GM19452 (cell line): ENCODE measurements at regions not wholly inside any gene's neighbourhood (a gene's known extent, or its start where the extent isn't known, plus 50 kb on each side); places are given as distances from the start of the nearest gene placed in this dataset.
"Not testable (repeated sequence)": the region's sequence is repeated elsewhere in the genome, so short reads cannot be mapped to it uniquely, and the experiment has no call there.

Experiments
- ATAC-seq: cut with Tn5 transposase; IDR thresholded peaks from one replicate; pipeline ENCODE4 v1.9.1; 2021; ENCODE audit not compliant: unreplicated experiment

DNA sequence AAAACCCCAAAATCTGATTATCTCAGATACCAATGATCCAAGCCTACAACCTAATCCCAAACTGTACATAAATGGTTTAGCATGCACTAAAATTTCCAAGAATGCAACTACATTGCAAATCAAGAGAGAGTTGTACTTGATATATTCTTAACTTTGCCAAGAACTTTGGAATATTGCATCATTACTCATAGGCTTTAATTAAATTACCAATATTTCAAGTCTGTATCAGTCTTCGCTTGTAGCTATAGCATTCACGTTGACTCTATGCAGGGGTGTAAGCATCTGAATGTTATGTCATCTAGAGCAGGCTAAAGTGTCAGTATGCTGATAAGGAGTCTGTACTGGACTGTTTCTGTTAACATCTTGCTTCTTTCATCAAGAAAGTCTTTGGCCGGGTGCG is 56.3 kb downstream of the FOXI3 start:
- no peak for ATAC-seq

DNA sequence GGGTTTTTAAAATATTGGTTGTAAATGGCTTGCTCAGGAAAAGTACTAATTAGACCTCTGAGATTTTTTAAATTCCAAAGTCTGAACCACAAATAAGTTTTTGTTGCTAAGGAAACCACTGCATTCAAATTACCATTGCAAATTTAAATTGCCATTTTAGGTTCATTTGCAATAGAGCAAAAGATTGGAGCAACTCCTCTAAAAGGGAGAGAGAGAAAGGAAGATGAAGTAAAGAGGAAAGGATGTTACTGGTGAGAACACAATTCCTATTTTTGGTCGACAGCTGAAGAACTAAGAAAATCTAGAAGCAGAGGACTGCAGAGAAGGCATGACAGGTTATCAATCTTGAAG is 74.9 kb downstream of the FOXI3 start:
- no peak for ATAC-seq

DNA sequence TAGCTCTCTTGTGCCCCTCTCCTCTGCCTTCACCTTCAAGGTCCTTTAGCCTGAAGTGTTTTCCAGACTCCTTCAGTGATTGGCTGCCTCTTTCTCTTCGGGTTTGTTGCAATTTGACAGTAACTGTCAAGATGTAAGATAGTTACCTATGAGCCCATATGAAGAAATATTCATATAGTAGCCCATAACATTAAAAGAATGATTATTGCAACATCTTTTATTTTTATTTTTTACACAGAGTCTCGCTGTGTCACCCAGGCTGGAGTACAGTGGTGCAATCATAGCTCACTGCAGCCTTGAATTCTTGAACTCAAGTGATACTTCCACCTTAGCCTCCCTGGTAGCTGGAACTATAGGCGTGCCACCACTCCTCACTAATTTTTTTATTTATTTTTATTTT is 80.5 kb downstream of the FOXI3 start:
- no peak for ATAC-seq

DNA sequence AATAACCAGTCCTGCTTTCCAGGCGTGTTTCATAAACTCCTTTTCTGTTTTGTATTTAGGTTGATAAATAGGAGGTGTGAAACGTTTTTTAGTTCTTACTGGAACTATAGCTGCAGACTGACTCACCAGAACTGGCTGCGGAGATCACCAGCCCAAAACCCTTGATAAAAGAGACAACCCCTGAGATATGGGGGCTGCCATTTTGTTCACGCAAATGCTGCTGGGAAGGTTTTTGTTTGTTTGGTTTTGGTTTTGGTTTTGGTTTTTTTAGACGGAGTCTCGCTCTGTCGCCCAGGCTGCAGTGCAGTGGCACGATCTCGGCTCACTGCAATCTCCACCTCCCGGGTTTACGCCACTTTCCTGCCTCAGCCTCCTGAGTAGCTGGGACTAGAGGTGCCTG is 87.1 kb downstream of the FOXI3 start:
- not testable (repeated sequence) for ATAC-seq

DNA sequence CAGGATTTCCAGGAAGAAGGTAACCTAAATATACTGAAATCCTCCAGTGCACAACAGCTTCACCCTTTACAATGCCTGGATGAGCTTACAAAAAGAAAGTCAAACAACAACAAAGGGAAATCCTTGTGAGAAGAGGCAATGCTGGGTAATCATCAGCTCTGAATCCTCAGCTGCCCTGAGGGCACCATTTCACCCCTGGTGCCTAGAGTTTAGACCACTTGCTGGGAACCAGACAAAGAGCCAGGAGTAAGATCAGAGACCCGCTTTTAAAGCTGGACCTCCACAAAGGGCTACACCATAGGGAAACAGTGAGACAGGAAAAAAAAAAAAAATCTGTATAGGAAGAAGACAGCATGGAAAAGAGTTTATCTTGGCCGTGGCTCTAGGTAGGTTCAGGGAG is 97.0 kb downstream of the FOXI3 start:
- no peak for ATAC-seq

DNA sequence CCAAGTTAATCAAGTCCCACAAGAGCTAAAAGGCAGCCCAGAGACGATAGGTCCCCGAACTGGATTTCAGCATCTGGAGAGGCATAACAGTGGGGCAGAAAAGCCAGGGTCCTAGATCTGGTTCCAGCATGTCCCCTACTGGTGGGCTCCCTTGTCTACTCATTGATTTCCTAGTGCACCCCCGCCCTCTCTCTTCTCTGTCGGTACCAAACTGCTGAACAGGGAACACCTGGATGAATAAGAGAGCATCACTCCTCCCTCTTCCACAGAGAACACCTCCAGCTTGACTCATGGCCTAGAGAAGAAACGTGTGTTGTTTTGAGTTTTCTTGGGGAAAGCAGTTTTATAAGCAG is 101.3 kb downstream of the FOXI3 start:
- ATAC-seq, result no peak

DNA sequence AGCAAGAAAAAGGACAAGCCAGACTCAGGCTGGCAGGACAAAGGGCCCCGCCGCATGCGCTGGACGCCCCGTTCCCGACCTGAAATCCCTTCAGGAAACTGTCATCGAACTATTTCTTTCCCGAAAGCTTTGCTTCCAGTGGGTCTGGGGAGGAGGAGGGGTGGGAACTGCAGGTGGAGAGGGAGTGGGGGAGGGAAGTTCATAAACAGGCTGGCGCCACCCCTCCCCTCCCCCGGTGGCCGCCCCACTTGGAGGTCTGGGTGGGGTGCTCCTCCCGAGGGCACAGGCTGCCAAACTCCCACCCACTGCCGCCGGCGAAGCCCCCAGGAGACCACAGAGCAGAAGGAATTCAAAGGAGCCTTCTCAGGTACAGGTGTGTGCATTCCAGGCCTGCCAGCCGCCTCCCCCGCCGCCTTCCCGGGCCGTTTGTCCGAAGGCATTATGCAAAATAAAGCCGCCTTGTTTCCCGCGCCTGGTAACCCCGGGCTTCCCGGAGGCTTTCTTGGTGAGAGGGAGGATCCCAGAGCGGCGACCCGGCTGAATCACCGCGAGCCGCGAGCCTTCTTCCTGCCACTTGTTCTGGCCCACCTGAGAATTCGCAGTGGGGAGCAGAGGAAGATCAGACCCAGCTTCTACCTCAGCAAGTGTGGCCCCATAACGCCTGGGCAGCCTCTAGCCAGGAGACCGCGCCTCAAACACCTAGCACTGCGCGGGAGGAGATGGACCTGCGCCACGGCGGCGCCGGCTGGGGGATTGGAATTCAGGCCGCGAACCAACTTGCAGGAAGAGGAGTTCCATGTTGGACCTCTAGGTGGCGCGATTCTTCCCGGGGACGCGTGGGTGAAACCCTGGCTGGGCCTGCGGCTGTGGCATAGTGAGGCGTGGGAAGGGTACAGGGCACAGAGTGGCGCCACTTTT is 101.9 kb downstream of the FOXI3 start:
- ATAC-seq, result peak; percentile 58

DNA sequence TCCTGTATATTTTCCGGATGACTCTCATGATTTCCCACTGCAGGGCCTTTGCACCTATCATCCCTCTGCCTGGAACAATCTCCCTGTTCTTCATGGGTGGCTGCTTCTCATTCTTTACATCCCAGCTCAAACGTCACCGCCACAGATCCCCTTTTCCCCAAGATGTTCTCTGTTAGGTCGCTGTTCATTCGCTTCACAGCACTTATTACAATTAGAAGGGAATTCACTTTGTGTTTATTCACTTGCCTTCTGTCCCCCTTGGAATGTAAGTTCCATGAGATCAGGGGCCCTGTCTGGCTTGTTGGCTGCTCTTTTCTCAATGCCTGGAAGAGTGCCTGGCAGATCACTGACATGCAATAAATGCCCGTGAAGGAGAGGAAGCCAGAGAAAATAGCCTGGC is 106.7 kb downstream of the FOXI3 start:
- no peak for ATAC-seq

DNA sequence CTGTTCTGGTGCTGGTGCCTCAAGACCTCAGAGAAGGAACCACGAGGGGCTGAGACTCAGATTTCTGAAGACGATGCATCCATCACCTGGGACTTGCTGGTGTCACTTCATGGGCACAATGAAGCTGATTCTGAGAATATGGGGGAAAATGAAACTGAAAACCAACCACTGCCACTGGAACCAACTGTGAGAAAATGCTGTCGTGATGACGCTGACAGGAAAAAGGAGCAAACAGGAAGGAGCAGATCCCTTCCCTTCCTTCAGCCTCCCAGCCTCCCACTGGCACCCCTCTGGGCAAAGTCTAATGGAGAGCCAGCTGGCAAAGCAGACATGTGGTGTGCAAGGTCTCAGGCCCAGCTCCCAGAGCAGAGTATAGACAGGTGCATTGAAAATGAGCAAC is 109.7 kb downstream of the FOXI3 start:
- no peak for ATAC-seq

DNA sequence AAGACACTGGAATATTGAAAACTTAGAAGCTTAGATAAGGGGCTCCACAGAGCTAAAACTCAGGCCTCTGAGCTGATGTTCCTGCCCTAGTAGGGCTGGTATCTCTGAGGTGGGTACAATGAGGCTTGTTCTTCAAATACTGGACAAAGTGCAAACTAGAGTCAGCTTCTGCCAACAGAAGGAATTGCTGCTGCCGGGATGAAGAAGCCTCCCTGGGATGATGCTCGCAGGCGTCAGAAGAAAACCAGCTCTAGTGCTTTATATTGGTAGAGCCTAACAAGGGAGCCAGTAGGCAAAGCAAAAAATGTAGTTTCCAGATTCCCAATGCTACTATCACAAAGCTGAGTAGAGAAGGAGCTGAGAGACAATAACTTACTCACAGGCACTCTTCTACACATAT is 118.1 kb downstream of the FOXI3 start:
- ATAC-seq, result no peak

DNA sequence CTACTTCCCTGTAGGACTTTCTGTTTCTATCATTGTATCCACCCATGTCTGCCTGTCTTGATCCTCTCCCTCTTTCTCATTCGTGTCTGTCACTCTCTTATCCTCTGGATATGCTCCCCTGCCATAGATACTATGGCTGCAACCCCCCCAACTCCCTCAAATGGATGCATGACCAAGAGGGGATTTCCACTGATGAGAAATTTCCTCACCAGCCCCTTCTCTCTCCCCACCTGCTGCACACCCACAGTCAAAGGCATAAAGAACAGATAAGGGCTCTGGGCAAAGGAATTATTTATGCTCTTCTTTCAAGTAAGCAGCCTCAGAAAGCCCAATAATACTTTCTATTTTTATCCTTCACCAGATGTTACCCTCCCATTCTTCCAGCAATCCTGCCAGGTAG is 121.3 kb downstream of the FOXI3 start:
- no peak for ATAC-seq

DNA sequence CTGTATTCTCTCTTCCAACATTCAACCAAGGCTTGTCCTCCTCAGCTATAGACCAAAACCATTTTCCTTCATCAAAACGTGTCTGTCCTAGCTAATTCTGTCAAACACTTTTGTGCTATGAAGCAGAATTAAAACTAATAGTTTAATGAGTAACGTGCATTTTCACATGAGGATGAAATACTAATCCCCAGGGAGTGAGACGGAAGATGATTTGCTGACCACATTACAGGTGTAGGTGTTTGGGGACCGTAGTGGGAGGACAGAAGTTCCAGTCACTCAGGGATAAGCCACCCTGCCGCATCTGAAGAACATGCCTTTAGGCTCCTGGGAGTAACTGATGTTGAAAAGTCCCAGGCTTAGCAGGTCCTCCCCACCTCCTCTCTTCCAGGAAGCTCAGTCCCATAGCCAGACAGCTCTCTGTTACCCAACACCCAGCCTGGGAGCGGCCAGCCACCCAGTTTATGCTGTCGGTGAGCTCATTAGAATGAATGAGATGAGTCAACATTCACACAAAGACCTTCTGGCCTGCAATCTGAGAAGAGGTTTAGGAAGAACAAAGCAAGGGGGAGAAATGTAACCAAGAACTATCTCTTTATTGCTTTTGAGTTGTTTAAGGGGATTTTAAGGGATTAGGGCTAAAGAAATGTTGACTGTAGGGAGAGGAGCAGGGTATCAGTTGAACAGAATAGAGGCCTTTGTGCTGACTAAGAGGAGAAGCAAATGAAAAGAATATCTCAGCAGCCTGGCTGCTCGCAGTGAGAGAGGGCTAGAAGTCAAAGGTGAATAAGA is 122.5 kb downstream of the FOXI3 start:
- ATAC-seq, result peak; percentile 79

DNA sequence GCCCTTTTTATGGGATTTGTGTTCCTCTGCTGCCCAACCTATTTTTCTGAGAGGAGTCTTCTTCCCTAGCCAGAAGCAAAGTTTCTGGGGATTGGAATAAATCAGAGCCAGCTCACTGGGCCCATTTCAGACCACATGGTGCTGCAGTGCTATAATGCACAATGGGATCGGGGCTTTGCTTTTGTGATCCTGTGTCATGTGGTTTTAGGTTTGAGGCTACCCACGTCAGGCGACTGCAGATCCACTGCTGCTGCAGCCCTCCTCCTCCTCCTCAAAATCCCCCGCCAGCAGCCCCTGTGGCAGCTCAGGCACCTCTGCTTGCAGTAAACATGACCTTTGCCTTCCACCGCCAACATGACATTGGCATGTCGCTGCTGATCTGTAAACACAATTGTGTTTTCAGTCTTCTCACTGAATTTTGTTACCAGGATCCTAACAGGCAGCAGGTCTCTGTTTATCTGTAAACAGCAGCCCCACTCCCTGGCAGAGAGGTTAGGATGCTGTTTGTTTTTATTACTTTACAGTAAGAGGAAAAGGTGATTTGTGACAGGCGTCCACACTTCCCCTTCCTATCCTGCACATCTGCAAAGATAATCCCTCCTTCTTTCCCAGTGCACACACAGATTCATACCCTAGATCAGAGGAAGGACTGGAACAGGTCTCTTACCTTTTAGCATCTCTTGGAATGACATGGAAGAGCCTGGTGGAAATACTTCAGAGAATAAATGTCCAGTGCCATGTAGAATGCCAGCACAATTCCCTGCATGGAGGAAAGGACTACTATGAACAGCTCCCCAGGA is 130.8 kb downstream of the FOXI3 start:
- no peak for ATAC-seq

DNA sequence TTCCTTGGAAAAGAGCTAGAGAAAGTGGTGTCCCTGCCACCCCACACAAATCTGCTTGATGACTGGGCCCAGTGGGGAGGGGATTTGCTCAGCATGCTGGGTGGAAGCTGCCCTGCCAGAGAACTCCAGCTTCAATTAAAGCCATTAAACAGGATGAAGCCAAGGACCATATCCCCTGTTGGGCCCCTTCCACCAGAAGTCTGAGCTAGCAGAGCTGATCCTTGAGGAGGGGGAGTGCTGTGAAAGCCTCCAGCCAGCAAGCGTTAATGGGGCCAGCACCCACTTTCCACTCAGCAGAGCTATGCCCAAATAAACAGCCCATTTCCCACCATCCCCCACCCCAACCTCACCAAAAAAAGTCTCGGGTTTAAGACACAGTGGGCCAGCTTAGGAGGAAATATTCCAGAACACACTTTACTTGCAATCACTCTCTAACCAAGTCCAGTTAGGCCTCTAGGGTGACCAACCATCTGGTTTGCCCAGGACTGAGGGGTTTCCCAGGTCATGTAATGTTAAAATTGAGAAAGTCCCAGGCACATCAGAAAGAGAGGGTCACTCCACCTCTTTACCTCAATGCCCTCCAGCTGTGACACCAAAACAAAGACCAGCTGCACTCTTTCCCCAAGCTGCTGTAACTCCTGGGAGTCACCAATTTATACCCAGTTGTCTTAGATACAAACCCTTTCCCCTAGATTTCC is 132.3 kb downstream of the FOXI3 start:
- ATAC-seq, result no peak

DNA sequence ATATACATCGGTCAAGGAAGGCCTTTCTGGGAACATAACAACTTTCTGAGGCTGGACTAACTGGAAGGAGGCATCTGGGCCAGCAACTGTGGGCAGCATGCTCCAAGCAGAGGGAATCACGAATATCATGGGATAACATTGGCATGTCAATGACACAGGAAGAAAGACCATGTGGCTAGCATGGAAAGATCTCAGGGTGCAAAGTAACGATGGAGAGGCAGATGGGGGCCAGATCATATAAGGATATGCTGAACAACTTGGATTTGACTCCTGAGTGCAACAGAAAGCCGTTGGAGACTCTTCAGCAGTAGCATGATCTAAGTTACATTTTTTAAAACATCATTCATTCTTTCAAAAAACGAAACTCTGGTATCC is 133.6 kb downstream of the FOXI3 start:
- no peak for ATAC-seq

DNA sequence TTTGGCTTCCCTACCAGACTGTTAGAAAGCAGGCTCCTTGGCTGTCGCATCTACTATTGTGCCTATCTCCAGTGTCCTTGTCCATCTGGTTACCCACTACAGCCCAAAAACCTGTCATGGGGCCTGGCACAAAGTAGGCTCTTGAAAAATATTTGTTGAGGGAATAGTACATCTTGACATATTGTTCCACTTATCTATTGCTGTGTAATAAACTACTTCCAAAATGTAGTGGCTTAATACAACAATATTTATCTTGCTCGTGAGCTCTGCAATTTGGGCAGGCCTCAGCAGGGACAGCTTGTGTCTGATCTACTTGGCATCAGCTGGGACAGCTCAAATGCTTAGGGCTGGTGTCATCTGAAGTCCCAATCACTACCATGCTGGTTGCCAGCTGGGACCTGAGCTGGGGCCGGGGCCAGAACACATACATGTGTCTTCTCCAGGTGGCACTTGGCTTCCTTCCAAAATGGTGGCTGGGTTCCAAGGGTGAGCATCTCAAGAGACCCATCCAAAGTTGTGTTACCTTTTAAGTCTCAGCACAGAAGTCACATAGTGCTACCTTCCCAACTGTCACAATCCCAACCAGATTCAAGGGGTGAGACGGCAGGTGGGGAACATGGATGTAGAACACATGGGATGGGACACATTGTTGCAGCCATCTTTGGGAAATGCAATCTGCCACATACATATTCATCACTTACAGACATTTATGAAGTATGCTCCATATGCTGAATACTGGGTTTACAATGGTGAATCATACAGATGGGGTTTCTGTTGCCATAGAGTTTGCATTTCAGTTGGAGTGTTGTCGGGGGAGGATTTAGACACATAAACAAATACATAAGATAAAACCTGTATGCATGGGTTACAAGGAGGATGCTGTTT is 134.2 kb downstream of the FOXI3 start:
- ATAC-seq, result no peak

DNA sequence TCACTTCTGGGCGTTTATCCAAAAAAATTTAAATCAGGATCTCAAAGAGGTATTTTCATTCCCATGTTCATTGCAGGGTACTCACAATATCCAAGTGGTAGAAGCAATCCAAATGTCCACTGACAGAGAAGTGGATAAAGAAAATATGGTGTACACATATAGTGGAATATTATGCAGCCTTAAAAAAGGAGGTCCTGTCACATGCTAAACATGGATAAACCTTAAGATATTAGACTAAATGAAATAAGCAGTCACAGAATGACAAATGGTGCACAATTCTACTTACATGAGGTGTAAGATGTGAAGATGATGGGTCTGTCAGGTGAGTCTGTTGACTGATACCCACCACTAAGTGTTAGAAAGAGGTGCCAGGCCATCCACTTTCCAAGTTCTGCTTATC is 140.6 kb downstream of the THNSL2 start:
- ATAC-seq, result no peak

DNA sequence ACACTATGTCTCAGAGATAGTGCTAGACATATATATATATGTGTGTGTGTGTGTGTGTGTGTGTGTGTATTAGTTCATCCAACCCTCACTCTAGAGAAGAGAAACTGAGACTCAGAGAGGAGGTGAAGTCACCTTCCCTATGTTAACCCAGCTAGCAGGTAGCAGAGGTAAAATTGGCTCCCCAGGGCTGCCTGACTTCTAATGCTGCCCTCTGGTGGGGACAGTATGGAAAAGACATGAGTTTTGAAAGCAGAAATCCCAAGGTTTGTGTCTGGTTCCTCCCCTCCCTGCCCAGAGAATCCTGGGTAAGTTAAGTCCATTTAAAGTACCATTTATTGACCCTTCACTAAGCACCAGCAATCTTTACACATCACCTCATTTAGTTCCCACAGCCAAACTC is 137.7 kb downstream of the THNSL2 start:
- no peak for ATAC-seq

DNA sequence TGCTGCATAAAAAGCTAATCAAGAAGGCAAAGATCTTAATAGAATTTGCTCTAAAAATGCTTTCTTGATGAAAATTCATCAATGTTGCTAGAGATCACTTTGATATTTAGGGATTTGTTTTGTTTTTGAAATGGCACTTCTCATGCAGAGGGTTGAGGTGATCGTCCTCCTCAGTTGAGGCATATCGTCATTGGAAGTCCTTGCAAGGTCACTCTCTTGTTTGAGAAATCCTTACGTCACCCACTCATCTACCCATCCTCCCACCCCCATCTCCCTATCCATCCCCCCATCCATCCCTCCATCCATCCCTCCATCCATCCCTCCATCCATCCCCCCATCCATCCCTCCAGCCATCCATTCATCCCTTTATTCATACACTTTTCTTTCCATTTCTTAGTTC is 133.7 kb downstream of the THNSL2 start:
- ATAC-seq, result no peak

DNA sequence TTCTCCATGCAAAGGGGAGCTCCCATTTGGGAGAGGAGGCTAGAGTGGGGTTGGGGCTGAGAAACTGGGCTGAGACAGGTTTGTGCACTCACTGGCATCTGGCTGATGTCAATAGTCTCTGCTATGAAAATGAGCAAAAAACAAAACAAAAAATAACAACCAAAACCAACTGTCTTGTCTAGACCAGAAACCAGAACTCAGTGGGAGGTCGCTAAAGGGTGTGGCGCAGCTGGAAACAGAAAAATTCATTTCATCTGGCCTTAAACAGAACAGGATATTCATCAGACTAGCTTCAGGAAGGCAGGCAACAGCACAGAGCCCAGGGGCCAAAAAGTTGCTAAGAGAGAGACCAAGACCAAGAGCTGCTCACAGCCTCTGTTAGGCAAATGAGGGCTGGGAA is 126.1 kb downstream of the THNSL2 start:
- no peak for ATAC-seq
